Hematopoietic multipotent progenitor cell treated with erythropoietin and hydrocortisone succinate and interleukin-3 and kit ligand, for 15 days (in vitro differentiated cells): ENCODE measurements at regions not wholly inside any gene's neighbourhood (a gene's known extent, or its start where the extent isn't known, plus 50 kb on each side); places are given as distances from the start of the nearest gene placed in this dataset.

ENCODE experiments used
- DNase-seq: peaks from one replicate; pipeline ENCODE4 v3.0.0-alpha.2; 2015; ENCODE audit warnings: low spot score

DNA sequence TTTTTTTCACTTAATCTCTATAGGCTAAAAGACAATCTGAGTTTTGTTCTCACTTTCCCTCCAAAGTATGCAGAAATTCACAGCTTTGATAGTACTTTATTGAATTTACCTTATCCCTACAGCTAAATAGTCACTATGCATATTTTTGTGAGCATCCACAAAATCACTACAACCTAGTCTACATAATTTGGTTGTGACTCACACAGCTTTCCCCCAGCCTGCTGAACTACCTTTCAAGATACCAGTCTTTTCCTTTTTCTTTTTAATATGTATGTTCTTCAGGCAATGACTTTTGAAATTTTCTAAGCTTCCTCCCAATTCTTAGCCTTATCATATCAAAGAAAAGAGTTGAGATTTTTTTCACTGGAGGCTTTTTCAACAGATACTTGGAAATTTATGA, 347.3 kb upstream of the CDH6 start:
- DNase-seq = no peak

GRCh38 chr5:30845194-30845593, 348.3 kb upstream of the CDH6 start:
- DNase-seq = no peak

DNA sequence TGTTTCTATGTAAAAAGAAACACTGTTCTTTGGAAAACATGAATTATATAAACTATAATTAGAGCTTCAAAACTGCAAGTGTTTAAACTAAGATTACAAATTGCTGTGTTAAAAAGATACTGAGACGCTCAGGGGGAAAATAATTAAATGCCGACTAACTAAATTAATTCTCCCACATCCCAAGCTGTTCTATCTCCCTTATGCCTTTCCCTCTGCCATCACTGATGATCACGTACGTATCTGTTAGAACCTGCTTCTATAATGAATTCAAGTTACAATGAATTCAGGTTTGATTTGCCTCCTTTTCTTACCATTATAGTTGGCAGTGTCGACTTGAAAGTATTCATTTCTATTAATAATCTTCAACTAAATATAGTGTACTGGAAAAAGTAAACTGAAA, 349.9 kb upstream of the CDH6 start:
- no peak for DNase-seq

- no peak for DNase-seq
These were observed 353.5 kb upstream of the CDH6 start for GRCh38 chr5:30839956-30840355.

DNA sequence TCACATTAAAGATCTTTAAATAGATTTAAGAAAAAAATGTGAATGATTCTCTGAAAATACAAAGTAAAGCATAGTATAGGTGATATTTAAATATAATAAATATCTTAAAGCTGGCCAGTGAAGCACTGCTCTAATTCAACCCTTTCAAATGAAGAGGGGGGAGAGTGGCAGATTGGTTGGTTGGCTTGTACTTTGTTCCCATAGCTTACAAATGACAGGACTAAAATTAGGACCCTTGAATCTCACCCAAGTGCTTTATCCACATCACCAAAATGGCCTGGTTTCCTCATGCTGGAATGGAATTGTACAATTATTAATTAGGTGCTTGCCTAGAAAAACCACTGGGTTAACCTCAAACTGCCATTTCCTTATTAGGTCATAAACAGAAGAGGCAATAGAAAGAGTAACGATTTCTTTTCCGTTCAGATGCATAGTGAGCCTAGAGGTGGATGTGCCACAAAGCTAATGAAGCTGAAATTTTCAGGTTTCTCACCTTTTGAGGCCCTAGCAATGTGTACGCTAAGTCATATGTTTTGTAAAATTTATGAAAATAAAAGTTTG, 354.5 kb upstream of the CDH6 start:
- no peak for DNase-seq

DNA sequence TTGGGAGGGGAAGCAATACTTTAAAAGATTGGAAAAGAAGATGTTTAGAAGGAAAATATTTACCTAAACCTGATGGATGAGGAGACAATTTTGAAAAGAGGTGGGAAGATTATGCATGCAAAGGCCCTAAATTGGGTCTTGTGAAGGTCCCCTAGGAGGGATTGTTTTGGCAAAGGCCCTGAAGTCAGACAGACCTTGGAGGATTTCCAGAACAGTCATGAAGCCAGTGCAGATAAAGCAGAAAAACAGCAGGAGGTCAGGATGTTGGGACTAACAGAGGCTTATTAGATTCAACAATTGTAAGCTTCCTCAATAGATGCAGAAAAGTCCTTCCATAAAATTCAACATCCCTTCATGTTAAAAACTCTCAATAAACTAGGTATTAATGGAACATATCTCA, 361.0 kb upstream of the CDH6 start:
- DNase-seq = no peak

GRCh38 chr5:30831605-30832004, 361.9 kb upstream of the CDH6 start:
- DNase-seq = no peak

GRCh38 chr5:30831123-30831522, 362.4 kb upstream of the CDH6 start:
- DNase-seq = no peak

- no peak for DNase-seq
These were observed 382.2 kb upstream of the CDH6 start for GRCh38 chr5:30811298-30811697.

- DNase-seq = no peak
These were observed 383.6 kb upstream of the CDH6 start for GRCh38 chr5:30809933-30810332.

DNA sequence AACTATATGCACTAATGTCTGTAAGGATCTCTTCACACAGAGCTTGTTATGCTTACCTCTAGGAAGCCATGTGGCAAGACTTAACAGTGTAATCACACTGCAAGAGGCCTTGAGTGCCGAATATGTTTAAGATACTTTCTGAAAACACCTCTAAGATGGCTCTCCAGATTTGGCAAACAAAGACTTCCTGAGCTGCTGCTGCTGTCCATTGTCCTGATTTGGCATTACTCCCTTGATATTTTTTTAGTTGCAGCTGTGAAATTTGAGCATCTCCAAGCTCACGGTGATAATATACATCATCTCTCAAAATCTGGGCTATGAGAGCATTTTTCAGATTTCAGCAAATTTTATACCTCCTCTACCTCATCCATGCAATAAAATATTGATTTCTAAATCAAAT, 384.5 kb upstream of the CDH6 start:
- no peak for DNase-seq

GRCh38 chr5:30804739-30805505, 388.6 kb upstream of the CDH6 start:
- DNase-seq = no peak

GRCh38 chr5:30802961-30803705, 390.4 kb upstream of the CDH6 start:
- DNase-seq = no peak

DNA sequence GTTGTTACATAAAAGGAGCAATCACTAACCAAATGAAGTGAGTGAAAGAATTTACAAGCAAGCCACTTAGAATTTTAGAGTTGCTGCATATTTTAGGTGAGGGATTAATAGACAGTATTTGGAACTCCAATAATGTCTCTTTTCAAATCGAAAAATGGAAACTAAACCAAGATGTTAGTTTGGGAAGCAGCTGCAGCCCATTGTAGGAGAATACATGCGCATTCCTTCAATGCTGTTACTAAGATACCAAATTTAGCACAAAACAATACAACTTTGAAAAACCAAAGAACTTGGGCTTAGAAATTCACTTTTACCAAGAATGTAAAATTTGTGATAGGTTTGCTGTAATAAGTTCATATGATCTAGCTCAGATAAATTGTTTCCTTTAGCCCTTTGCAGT, 411.8 kb upstream of the CDH6 start:
- DNase-seq = no peak

DNA sequence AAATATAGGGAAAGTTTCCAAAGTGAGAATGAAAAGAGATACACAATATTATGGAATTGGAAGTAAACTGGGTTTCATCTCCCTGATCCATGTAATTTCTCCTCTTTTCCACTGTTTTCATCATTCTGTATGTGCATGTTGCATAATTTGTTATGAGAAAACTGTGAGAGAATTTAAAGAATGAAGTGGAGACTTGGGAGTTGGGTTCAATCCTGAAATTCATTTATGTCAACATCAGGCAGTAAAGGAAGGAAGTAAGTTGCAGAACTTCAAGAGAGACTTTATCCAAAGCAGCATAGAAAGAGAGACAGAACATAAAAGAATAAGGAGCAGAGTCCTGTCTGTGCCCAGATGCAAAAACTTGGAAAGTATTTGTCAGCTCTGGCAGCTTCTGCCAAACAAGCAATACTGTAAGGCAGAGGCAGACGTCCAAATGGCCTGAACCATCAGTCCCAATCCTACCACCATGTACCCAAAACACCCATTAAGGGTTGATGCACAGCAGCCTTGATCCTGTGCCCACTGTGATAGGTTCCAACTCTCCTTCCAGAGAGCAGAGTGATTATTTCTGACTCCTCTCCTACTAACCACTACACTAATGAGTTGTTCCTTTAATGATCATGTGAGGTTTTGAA, 425.3 kb upstream of the CDH6 start:
- no peak for DNase-seq

DNA sequence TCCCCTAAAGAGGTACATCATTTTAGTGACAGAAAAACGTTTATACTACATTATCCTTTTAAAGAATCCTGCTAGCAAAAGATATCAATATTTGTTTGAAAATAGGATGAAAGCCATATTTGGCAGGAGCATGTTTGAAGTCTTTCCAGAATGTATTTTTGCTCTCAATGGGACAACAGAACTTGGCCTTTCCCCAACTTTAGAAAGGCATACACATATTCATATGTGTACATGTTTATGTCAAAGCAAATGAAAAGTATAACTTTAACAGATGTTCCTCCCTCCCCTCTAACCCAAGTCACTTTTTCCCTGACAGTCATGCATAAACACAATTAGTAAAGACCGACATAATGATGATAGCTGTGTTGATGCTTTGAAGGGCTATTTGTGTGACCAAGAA, 427.8 kb upstream of the CDH6 start:
- no peak for DNase-seq

GRCh38 chr5:30765227-30765626, 428.3 kb upstream of the CDH6 start:
- DNase-seq = no peak

DNA sequence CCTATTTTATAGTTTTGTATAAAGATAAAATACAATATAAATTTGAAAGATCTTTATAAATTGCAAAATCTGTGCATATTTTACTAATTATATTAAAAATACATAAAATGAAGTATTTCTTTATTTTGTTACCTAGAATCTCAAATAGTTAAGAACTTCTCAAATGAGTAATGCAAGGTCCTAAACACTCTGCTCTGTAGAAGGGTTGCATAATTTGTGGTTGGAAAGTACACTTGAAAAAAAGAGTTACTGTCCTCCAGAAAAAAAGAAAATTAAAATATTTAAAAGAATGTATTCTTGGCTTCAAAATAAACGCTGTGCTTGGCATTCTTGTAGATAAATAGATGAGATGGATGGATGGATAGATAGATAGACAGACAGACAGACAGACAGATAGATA, 428.8 kb upstream of the CDH6 start:
- no peak for DNase-seq

DNA sequence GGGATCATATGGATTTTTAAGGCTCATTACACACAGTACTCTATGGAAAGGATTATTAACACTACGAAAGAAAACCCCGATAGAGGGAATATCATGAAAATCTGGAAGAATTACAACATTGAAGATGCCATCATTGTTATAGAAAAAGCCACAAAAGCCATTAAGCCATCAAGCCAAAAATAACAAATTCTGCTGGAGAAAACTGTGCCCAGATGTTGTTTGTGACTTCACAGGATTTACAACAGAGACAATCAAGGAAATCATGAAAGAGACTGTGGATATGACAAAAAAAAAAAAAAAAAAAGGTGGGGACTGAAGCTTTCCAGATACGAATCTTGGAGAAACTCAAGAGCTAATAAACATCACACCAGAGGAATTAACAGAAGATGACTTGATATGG, 433.8 kb upstream of the CDH6 start:
- DNase-seq = no peak

DNA sequence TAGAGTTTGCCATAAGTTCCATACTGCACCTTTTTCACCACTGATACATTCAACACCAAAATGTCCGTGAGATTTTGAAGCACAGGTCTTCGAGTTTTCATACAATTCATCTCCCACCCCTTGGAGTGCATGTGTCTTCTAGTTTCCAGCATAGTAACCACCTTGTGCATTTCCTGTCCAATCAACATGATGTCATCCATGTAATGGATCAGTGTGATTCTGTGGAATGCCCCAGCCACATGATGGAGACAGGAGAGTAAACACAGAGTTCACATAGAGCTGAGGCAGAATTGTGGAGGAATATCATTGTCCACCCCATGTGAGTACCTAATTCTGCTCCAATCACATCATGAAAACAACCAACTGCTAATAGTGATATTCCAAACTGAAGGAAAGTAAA, 441.5 kb upstream of the CDH6 start:
- no peak for DNase-seq

- DNase-seq = no peak
These were observed 443.5 kb upstream of the CDH6 start for GRCh38 chr5:30749971-30750370.

- DNase-seq = no peak
These were observed 446.1 kb upstream of the CDH6 start for GRCh38 chr5:30747412-30747811.

DNA sequence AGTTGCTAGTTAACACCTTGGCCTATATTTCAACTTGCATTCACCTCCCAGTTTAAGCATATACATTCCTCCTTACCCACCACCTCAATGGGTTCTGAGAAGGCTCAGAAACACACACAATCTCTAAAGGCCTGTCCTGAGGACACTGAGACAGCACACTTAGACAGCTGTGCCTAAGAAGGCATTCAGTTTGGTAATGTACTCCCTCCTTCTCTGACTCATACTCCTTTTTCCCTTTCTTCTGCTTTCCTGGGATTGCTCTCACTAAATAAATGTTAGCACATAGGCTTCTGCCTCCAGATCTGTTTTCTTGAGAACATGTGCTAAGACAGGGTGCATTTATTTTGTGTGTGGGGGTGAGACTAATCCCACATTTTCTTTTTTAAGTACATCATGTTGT, 456.8 kb upstream of the CDH6 start:
- DNase-seq = no peak
